Naive thymus-derived CD4-positive, alpha-beta T cell (primary cell): ENCODE measurements at regions not wholly inside any gene's neighbourhood (a gene's known extent, or its start where the extent isn't known, plus 50 kb on each side); places are given as distances from the start of the nearest gene placed in this dataset.
"Not testable (repeated sequence)": the region's sequence is repeated elsewhere in the genome, so short reads cannot be mapped to it uniquely, and the experiment has no call there.

Experiments
- ATAC-seq: fragments of 150-1000 bp; cut with Tn5 transposase; 2 replicates; pipeline ENCODE4 v1.10.0; 2021; ENCODE audit warnings: mild to moderate bottlenecking, moderate library complexity
- CTCF ChIA-PET: fragments of 350-600 bp; sonication (Branson Sonifier 250); formaldehyde crosslinking; loops from one replicate; lab custom pipeline; 2021; ENCODE audit warnings: antibody characterized with exemption; lab: Charles Lee
- POLR2A ChIA-PET: fragments of 350-600 bp; sonication (Branson Sonifier 250); formaldehyde crosslinking; loops from one replicate; lab custom pipeline; 2021; ENCODE audit warnings: antibody characterized with exemption, inconsistent platforms; lab: Charles Lee
- DNase-seq, 9 donors: peaks; one replicate each; pipeline versions ENCODE4 v3.0.0 to v3.0.0-alpha.2; 2020 to 2022; ENCODE audit warnings: mixed read lengths in 1 of 9
- H3K27ac ChIP-seq: one replicate; pipeline ENCODE4 v1.7.0; 2013; ENCODE audit warnings: mild to moderate bottlenecking, low read depth, low read length, moderate library complexity
- H3K27me3 ChIP-seq, 2 donors: one replicate each; pipeline ENCODE4 v1.7.0; 2013; ENCODE audit warnings: low read length in 2 of 2, mild to moderate bottlenecking in 2 of 2, moderate library complexity in 2 of 2; ENCODE audit not compliant: control insufficient read depth in 2 of 2, insufficient read depth in 2 of 2
- H3K36me3 ChIP-seq, 3 experiments: 1 replicate in 2 of 3; 2 replicates in 1 of 3; pipeline ENCODE4 v1.7.0; 2013; ENCODE audit warnings: low read length in 3 of 3, mild to moderate bottlenecking in 3 of 3, moderate library complexity in 1 of 3; ENCODE audit not compliant: insufficient read depth in 3 of 3, control insufficient read depth in 2 of 3
- H3K4me1 ChIP-seq, 2 donors: one replicate each; pipeline ENCODE4 v1.7.0; 2013; ENCODE audit warnings: low read length in 2 of 2, mild to moderate bottlenecking in 2 of 2, moderate library complexity in 1 of 2; ENCODE audit not compliant: control insufficient read depth in 2 of 2, insufficient read depth in 2 of 2
- H3K4me3 ChIP-seq: 2 replicates; pipeline ENCODE4 v1.7.0; 2013; ENCODE audit warnings: mild to moderate bottlenecking, low read length
- H3K9me3 ChIP-seq, 3 experiments: 1 replicate in 2 of 3; 2 replicates in 1 of 3; pipeline ENCODE4 v1.7.0; 2013; ENCODE audit warnings: low read length in 3 of 3; ENCODE audit not compliant: control insufficient read depth in 2 of 3
- H3K27ac Mint-ChIP-seq, 9 donors: one replicate each; pipeline ENCODE4 v1.8.0; 2020 to 2022; ENCODE audit warnings: mixed read lengths in 9 of 9, mild to moderate bottlenecking in 8 of 9, moderate library complexity in 5 of 9, inconsistent platforms in 2 of 9
- H3K27me3 Mint-ChIP-seq, 5 donors: one replicate each; pipeline ENCODE4 v1.8.0; 2021 to 2022; ENCODE audit warnings: mixed read lengths in 5 of 5, mild to moderate bottlenecking in 1 of 5
- H3K36me3 Mint-ChIP-seq, 5 donors: one replicate each; pipeline ENCODE4 v1.8.0; 2020 to 2022; ENCODE audit warnings: mixed read lengths in 5 of 5, mild to moderate bottlenecking in 3 of 5, inconsistent platforms in 1 of 5
- H3K4me1 Mint-ChIP-seq, 7 donors: one replicate each; pipeline ENCODE4 v1.8.0; 2020 to 2022; ENCODE audit warnings: mixed read lengths in 7 of 7, mild to moderate bottlenecking in 3 of 7, inconsistent platforms in 1 of 7
- H3K4me3 Mint-ChIP-seq, 10 donors: one replicate each; pipeline ENCODE4 v1.8.0; 2020 to 2022; ENCODE audit warnings: mild to moderate bottlenecking in 10 of 10, mixed read lengths in 10 of 10, moderate library complexity in 6 of 10, inconsistent platforms in 2 of 10
- H3K9me3 Mint-ChIP-seq, 11 donors: one replicate each; pipeline ENCODE4 v1.8.0; 2020 to 2022; ENCODE audit warnings: mixed read lengths in 11 of 11, mild to moderate bottlenecking in 4 of 11, inconsistent platforms in 1 of 11, moderate library complexity in 1 of 11
- intact Hi-C, 2 donors: fragments of 100-400 bp; cut with micrococcal nuclease; formaldehyde crosslinking; loops; one replicate each; pipeline ENCODE4 v1.15.1; 2023

DNA sequence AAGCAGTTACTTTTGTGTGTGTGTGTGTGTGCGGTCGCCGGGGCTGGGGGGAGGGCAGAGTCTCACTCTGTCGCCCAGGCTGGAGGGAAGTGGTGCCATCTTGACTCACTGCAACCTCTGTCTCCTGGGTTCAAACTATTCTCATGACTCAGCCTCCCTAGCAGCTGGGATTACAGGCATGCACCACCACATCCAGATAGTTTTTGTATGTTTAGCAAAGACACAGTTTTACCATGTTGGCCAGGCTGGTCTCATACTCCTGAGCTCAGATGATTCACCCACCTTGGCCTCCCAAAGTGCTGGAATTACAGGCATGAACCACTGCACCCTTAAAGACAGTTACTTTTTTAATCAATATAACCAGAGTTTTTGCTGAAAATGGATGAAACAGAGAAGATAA is 207.0 kb downstream of the PTPRC start:
- POLR2A ChIA-PET = no interaction called here
- H3K36me3 ChIP-seq = no peaks in the 10 kb centered on the region
- no peak for DNase-seq
- Mint-ChIP-seq H3K4me1 (peaks cover 0 to 8% (median 0%) of the 10 kb centered on the region in 7 donors), H3K4me3 (no peak overlapping the region), H3K27me3 (no peaks in the 10 kb centered on the region), H3K9me3 (peaks cover 0 to 6% (median 0%) of the 10 kb centered on the region in 11 donors), H3K36me3 (peaks cover 4 to 65% (median 28%) of the 10 kb centered on the region in 5 donors), H3K27ac (peak overlapping the region in 1 of 9 donors; percentile 14)
- intact Hi-C loops = no loop called here
- H3K27me3 ChIP-seq = no peaks in the 10 kb centered on the region
- H3K4me3 ChIP-seq = no peak overlapping the region
- no peaks in the 10 kb centered on the region for H3K9me3 ChIP-seq
- CTCF ChIA-PET = no interaction called here
- H3K4me1 ChIP-seq = no peaks in the 10 kb centered on the region
- ATAC-seq = no peak
- no peak overlapping the region for H3K27ac ChIP-seq

DNA sequence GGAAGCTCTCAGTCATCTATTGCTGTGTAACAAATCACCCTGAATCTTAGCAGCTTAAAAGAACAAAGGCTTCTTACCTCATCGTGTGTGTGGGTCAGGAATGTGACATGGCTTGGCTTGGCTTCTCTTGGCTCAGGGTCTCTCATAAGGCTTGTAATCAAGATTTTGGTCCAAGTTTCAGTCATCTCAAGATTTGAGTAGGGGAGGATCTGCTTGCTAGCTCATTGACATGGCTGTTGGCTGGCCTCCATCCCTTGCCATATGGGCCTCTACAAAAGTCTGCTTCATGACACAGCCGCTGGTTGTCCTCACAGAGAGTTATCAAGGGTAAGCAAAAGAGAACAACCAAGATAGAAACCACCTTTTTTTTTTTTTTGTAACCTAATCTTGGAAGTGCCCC is 207.7 kb downstream of the PTPRC start:
- H3K36me3 ChIP-seq = no peaks in the 10 kb centered on the region
- H3K4me1 Mint-ChIP-seq = peaks cover 0 to 8% (median 0%) of the 10 kb centered on the region in 7 donors
- H3K9me3 ChIP-seq = no peaks in the 10 kb centered on the region
- H3K27ac ChIP-seq = no peak overlapping the region
- H3K27me3 Mint-ChIP-seq = no peaks in the 10 kb centered on the region
- H3K27ac Mint-ChIP-seq = peak overlapping the region in 1 of 9 donors; percentile 36
- ChIA-PET POLR2A (no interaction called here), CTCF (no interaction called here)
- H3K4me3 Mint-ChIP-seq = no peak overlapping the region
- H3K27me3 ChIP-seq = no peaks in the 10 kb centered on the region
- intact Hi-C loops = no loop called here
- ATAC-seq (no peak), DNase-seq (no peak)
- H3K4me3 ChIP-seq = no peak overlapping the region
- peaks cover 4 to 62% (median 28%) of the 10 kb centered on the region in 5 donors for H3K36me3 Mint-ChIP-seq
- no peaks in the 10 kb centered on the region for H3K4me1 ChIP-seq
- H3K9me3 Mint-ChIP-seq = peaks cover 0 to 6% (median 0%) of the 10 kb centered on the region in 11 donors

DNA sequence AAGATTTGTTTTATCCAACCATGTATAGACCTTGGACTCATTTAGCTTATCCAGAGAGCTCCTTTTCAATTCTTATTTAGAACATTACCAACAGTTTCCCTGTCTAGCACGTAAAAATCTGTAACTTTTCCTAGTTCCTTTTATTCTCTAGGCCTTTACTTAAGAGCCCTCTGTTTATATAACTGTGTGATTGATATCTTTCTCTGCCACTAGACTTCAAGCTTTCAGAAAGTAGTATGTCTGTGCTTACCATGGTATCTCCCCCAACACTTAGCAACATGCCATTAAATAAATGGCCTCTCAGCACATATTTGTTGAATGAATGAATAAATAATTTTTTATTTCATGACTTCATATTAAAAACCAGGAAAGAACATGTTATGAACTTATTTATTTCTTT is 209.4 kb downstream of the PTPRC start:
- H3K4me1 ChIP-seq = no peaks in the 10 kb centered on the region
- ATAC-seq (no peak), DNase-seq (no peak)
- H3K27ac Mint-ChIP-seq = no peak overlapping the region
- H3K27ac ChIP-seq = no peak overlapping the region
- intact Hi-C loops = no loop called here
- H3K27me3 Mint-ChIP-seq = no peaks in the 10 kb centered on the region
- H3K4me1 Mint-ChIP-seq = peaks cover 0 to 10% (median 0%) of the 10 kb centered on the region in 7 donors
- no peaks in the 10 kb centered on the region for H3K9me3 ChIP-seq
- no peak overlapping the region for H3K4me3 Mint-ChIP-seq
- peaks cover 4 to 59% (median 32%) of the 10 kb centered on the region in 5 donors for H3K36me3 Mint-ChIP-seq
- H3K27me3 ChIP-seq = no peaks in the 10 kb centered on the region
- CTCF ChIA-PET = no interaction called here
- POLR2A ChIA-PET = no interaction called here
- no peak overlapping the region for H3K4me3 ChIP-seq
- no peaks in the 10 kb centered on the region for H3K36me3 ChIP-seq
- peaks cover 0 to 6% (median 0%) of the 10 kb centered on the region in 11 donors for H3K9me3 Mint-ChIP-seq

DNA sequence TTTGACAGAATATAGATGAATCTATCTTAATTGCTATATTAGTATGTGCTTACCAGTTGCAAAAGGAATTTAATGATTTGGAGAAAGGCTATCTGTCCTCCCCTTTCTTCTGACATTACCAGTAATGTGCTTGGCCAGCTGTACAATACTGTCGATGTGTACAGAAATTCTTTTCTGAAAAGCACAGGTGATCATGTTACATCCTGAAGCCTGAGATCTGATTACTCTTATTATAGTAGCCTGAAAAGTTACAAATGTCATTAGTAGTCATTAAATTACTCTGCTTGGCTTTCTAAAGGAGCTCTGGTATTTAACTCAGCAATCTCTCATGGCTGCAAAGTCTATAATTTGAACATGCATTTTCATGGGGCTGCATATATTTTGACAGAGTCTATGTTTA is 209.8 kb downstream of the PTPRC start:
- no peak for DNase-seq
- ChIA-PET POLR2A (no interaction called here), CTCF (interaction anchor here (0.6 to 1.0 kb wide), 2 partner anchors 9 to 252 kb away, joined by 3 read pairs; no protein-coding TSS in a partner anchor)
- Mint-ChIP-seq H3K4me1 (peaks cover 0 to 9% (median 0%) of the 10 kb centered on the region in 7 donors), H3K27me3 (no peaks in the 10 kb centered on the region), H3K27ac (no peak overlapping the region), H3K4me3 (no peak overlapping the region), H3K36me3 (peaks cover 4 to 60% (median 32%) of the 10 kb centered on the region in 5 donors), H3K9me3 (peaks cover 0 to 6% (median 0%) of the 10 kb centered on the region in 11 donors)
- intact Hi-C loops = no loop called here
- H3K4me3 ChIP-seq = no peak overlapping the region
- H3K27ac ChIP-seq = no peak overlapping the region
- H3K36me3 ChIP-seq = no peaks in the 10 kb centered on the region
- ATAC-seq = no peak
- H3K4me1 ChIP-seq = no peaks in the 10 kb centered on the region
- no peaks in the 10 kb centered on the region for H3K9me3 ChIP-seq
- no peaks in the 10 kb centered on the region for H3K27me3 ChIP-seq

DNA sequence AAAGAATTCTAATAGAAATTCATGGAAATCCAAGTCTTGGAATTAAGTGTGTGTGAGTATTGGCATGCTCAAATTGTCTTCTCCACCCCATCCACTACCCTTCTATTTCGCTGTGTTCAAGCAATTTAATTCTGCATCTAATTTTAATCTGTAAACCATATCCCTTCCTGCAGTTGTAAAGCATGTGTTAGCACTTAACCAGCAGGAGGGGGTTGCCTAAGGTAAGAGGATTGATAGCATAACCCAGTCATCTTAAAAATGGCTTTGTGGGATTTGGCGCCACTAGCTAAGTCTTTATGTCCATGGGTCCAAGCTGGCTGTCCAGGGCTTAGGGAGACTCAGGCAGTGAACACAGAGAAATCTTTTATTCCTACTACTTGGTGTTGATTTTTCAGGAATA is 210.3 kb downstream of the PTPRC start:
- Mint-ChIP-seq H3K4me3 (no peak overlapping the region), H3K27ac (no peak overlapping the region), H3K36me3 (peaks cover 4 to 64% (median 33%) of the 10 kb centered on the region in 5 donors), H3K27me3 (no peaks in the 10 kb centered on the region), H3K4me1 (peaks cover 0 to 10% (median 0%) of the 10 kb centered on the region in 7 donors), H3K9me3 (peaks cover 0 to 6% (median 0%) of the 10 kb centered on the region in 11 donors)
- CTCF ChIA-PET = interaction anchor here (0.6 to 1.0 kb wide), 2 partner anchors 9 to 252 kb away, joined by 3 read pairs; no protein-coding TSS in a partner anchor
- Histone ChIP-seq H3K9me3 (no peaks in the 10 kb centered on the region), H3K4me1 (no peaks in the 10 kb centered on the region), H3K27me3 (no peaks in the 10 kb centered on the region), H3K4me3 (no peak overlapping the region), H3K27ac (no peak overlapping the region), H3K36me3 (no peaks in the 10 kb centered on the region)
- no peak for ATAC-seq
- DNase-seq = no peak
- intact Hi-C loops = no loop called here
- POLR2A ChIA-PET = no interaction called here

DNA sequence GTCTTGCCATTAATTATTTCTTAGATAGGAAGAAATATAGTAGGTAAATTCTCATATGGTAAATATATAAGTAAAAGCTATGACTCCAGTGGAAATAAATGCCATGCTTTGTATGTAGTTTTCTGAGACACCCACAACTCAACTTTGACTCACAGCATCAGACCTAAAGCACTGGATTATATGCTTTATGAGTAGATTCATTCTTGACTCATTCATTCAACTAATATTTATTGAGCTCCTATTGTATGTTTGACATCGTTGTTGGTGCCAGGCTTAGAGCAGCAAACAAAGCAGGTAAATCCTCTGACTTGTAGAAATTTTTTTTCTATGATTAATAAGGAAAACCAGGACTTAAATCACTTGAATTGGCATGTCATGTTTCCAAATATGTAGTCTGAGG is 211.4 kb downstream of the PTPRC start:
- Mint-ChIP-seq H3K4me3 (no peak overlapping the region), H3K4me1 (peaks cover 0 to 13% (median 0%) of the 10 kb centered on the region in 7 donors), H3K36me3 (peaks cover 4 to 67% (median 35%) of the 10 kb centered on the region in 5 donors), H3K27ac (no peak overlapping the region), H3K27me3 (no peaks in the 10 kb centered on the region), H3K9me3 (peaks cover 0 to 6% (median 0%) of the 10 kb centered on the region in 11 donors)
- H3K4me3 ChIP-seq = no peak overlapping the region
- H3K9me3 ChIP-seq = no peaks in the 10 kb centered on the region
- intact Hi-C loops = no loop called here
- ChIA-PET POLR2A (no interaction called here), CTCF (no interaction called here)
- no peak overlapping the region for H3K27ac ChIP-seq
- H3K36me3 ChIP-seq = no peaks in the 10 kb centered on the region
- no peaks in the 10 kb centered on the region for H3K4me1 ChIP-seq
- no peaks in the 10 kb centered on the region for H3K27me3 ChIP-seq
- no peak for DNase-seq
- ATAC-seq = no peak

DNA sequence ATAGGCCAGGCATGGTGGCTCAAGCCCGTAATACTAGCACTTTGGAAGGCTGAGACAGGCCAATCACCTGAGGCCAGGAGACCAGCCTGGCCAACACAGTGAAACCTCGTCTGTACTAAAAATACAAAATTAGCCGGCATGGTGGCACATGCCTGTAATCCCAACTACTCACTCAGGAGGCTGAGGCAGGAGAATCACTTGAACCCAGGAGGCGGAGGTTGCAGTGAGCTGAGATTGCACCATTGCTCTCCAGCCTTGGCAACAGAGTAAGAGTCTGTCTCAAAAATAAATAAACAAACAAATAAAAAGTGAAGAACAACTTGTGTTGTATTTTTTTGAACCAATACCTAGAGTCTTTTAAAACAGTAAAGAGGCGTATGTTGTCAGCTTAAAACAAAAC is 212.1 kb downstream of the PTPRC start:
- H3K9me3 ChIP-seq, H3K27ac Mint-ChIP-seq, H3K27me3 ChIP-seq, ATAC-seq, H3K27me3 Mint-ChIP-seq, CTCF ChIA-PET, DNase-seq, H3K4me3 Mint-ChIP-seq, H3K4me1 ChIP-seq, H3K4me3 ChIP-seq, H3K27ac ChIP-seq, POLR2A ChIA-PET, H3K36me3 ChIP-seq, intact Hi-C loops, H3K9me3 Mint-ChIP-seq: not testable (repeated sequence)
- Mint-ChIP-seq H3K36me3 (peaks cover 4 to 59% (median 29%) of the 10 kb centered on the region in 5 donors), H3K4me1 (peaks cover 0 to 13% (median 0%) of the 10 kb centered on the region in 7 donors)
